AG04450 (cell line): ENCODE measurements at regions not wholly inside any gene's neighbourhood (a gene's known extent, or its start where the extent isn't known, plus 50 kb on each side); places are given as distances from the start of the nearest gene placed in this dataset.

Experiments used
- CTCF ChIA-PET: fragments of 300-600, 350-600 bp; formaldehyde crosslinking; extraction: SDS; loops from one replicate; lab custom pipeline; 2022; ENCODE audit warnings: antibody characterized with exemption, inconsistent platforms; lab: Charles Lee
- POLR2A ChIA-PET: fragments of 350-600 bp; formaldehyde crosslinking; extraction: SDS; loops from one replicate; lab custom pipeline; 2021; ENCODE audit warnings: antibody characterized with exemption, inconsistent platforms; lab: Yijun Ruan, JAX
- DNase-seq: peaks from one replicate; pipeline ENCODE4 v3.0.0-alpha.2; 2011; ENCODE audit warnings: low read depth, low spot score
- H3K27ac ChIP-seq: one replicate; pipeline ENCODE4 v1.5.1; 2012; ENCODE audit warnings: low read depth, low read length, control low read depth
- H3K27me3 ChIP-seq: one replicate; pipeline ENCODE4 v1.6.0; 2012; ENCODE audit warnings: low read length; ENCODE audit not compliant: control insufficient read depth, insufficient read depth
- H3K4me3 ChIP-seq: 2 replicates; pipeline ENCODE4 v1.5.1; 2011; ENCODE audit warnings: mild to moderate bottlenecking, low read depth, low read length, control low read depth
- H3K9me3 ChIP-seq: 2 replicates; pipeline ENCODE4 v1.5.1; 2012; ENCODE audit warnings: low read length; ENCODE audit not compliant: control insufficient read depth, insufficient read depth
- TF ChIP-seq, protein P1 (sequence below): IDR thresholded peaks from 2 replicates; pipeline ENCODE4 v1.5.1; 2011; ENCODE audit warnings: low read depth, low read length, control low read depth, inconsistent platforms

DNA sequence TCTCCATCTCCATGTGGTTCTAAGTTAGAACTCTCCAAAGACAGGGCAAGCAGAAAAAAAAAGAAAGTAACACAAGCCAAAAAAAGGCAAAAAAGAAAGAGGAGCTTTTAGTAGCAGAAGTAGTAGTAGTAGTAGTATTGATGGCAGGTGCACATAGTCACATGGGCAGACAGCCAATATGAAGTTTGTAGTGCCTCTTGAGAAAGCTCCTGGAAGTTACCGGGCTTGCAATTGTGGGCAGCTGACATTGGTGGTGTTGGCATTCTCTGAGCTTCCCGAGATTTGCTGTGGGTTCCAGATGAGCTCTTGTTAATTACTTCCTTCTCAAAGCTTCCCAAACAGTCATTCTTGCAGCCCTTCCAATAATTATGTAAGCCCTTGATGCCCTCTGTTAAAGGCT is 1128.5 kb downstream of the TYW1 start:
- no peaks in the 10 kb centered on the region; the same call in none of the 2 replicates for H3K9me3 ChIP-seq
- DNase-seq: no peak
- no peak overlapping the region for H3K4me3 ChIP-seq
- no peaks in the 10 kb centered on the region for H3K27me3 ChIP-seq
- TF ChIP-seq, protein P1, sequence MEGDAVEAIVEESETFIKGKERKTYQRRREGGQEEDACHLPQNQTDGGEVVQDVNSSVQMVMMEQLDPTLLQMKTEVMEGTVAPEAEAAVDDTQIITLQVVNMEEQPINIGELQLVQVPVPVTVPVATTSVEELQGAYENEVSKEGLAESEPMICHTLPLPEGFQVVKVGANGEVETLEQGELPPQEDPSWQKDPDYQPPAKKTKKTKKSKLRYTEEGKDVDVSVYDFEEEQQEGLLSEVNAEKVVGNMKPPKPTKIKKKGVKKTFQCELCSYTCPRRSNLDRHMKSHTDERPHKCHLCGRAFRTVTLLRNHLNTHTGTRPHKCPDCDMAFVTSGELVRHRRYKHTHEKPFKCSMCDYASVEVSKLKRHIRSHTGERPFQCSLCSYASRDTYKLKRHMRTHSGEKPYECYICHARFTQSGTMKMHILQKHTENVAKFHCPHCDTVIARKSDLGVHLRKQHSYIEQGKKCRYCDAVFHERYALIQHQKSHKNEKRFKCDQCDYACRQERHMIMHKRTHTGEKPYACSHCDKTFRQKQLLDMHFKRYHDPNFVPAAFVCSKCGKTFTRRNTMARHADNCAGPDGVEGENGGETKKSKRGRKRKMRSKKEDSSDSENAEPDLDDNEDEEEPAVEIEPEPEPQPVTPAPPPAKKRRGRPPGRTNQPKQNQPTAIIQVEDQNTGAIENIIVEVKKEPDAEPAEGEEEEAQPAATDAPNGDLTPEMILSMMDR: no peak
- ChIA-PET POLR2A (no interaction called here), CTCF (no interaction called here)
- no peak overlapping the region for H3K27ac ChIP-seq

DNA sequence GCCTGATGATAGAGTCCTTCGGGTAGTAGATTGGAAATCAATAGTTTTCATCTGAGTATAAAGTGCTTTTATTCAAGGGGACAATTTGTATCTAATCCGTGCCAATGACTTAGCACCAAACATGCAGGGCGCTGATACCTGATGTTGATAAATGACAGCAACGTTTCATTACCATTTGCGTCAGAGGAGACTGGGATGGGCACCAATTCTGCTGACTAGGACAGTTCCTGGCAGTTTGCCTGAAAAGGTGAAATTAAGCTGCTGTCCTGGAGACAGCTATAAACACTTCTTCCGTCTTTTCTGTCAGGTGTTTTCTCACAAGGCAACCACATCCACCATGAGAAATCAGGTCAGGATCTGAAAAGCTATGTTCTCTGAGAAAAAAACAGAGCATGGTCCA is 1136.4 kb downstream of the TYW1 start:
- CTCF ChIA-PET: no interaction called here
- TF ChIP-seq, protein P1: no peak
- DNase-seq: no peak
- POLR2A ChIA-PET: no interaction called here
- H3K27ac ChIP-seq: no peak overlapping the region
- no peaks in the 10 kb centered on the region; the same call in 1 of the 2 replicates for H3K9me3 ChIP-seq
- no peak overlapping the region for H3K4me3 ChIP-seq
- no peaks in the 10 kb centered on the region for H3K27me3 ChIP-seq

DNA sequence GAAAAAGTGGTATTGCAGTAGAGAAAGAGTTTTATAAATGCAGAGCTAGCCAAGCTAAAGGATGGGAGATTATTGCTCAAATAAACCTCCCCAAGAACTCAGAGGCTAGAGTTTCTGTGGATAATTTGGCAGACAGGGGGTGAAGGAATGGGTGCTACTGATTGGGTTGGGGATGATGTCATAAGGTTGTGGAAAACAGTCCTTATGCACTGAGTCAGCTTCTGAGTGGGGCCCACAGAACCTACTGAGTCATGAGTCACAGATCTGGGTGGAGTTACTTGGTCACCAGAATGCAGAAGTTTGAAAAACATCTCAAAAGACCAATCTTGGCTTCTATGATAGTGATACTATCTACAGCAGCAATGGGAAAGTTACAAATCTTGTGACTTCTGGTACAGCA is 1146.7 kb downstream of the TYW1 start:
- POLR2A ChIA-PET: no interaction called here
- TF ChIP-seq, protein P1: no peak
- CTCF ChIA-PET: no interaction called here
- no peak for DNase-seq
- H3K9me3 ChIP-seq: peaks cover 20% of the 10 kb centered on the region
- H3K27me3 ChIP-seq: no peaks in the 10 kb centered on the region
- no peak overlapping the region for H3K4me3 ChIP-seq
- H3K27ac ChIP-seq: no peak overlapping the region

DNA sequence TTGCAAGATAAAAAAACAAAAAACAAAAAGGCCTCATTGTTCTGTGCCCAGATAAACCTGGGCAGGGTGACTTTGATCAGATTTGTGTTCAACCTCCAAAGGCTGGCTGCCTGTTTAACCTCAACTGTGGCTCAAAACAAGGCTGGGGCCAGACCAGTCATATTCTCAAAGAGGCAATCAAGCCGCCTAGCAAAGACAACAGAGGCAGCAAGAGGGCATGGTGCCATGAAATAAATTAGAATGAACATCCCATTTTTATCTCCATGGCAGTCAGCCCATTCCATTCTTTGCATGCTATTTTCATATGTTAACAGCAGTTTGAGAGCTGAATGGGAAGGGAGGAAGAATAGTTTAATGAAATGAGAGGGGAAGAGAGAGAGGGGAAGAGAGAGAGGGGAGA is 1150.3 kb downstream of the TYW1 start:
- POLR2A ChIA-PET: no interaction called here
- H3K27ac ChIP-seq: no peak overlapping the region
- TF ChIP-seq, protein P1: no peak
- no peaks in the 10 kb centered on the region for H3K27me3 ChIP-seq
- no peak overlapping the region for H3K4me3 ChIP-seq
- CTCF ChIA-PET: no interaction called here
- DNase-seq: no peak
- peaks cover 35% of the 10 kb centered on the region for H3K9me3 ChIP-seq

DNA sequence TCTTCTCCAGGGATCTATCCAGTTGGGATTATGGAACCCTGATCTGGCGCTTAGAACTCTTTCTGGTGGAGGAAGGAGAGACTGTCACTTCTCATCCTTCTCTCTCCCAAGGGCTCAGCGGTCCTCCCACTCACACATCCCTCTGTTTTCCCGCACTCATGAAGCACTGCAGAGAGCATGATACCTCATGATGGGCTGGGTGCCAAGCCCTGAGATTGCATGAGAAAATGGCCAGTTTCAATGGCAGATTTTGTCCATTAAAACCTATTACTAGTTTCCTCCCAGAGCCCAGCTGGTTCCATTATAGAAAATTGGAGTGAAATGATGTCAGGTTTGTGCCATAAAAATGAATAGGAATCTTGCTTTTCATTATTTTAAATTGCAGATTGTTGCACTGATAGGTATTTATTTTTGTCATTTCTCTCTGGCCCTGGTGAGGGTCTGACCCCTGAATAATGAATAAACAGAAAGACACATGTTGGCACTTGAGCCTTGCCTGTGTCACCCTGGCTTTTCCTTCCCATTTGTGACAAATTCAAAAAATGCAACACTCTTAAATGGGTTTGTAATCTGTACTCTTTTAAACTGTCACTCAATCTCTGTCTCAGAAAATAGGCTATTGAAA is 1151.1 kb downstream of the TYW1 start:
- no peaks in the 10 kb centered on the region for H3K27me3 ChIP-seq
- H3K4me3 ChIP-seq: no peak overlapping the region
- TF ChIP-seq, protein P1: no peak
- ChIA-PET POLR2A (no interaction called here), CTCF (no interaction called here)
- no peak for DNase-seq
- peaks cover 29% of the 10 kb centered on the region for H3K9me3 ChIP-seq
- no peak overlapping the region for H3K27ac ChIP-seq
